Stimulated activated CD8-positive, alpha-beta memory T cell treated with anti-CD3 and anti-CD28 coated beads, Interleukin-7, amount 100 ng/mL, for 1 hour (primary cell): ENCODE measurements at regions not wholly inside any gene's neighbourhood (a gene's known extent, or its start where the extent isn't known, plus 50 kb on each side); places are given as distances from the start of the nearest gene placed in this dataset.

ENCODE experiments used
- DNase-seq, 2 donors: peaks; one replicate each; pipeline ENCODE4 v3.0.0-alpha.2; 2020; ENCODE audit warnings: low read depth in 2 of 2

GRCh38 chrX:40316502-40316901 lies 218.7 kb upstream of the BCOR start:
- no peak for DNase-seq

- no peak for DNase-seq
These were observed 216.3 kb upstream of the BCOR start for GRCh38 chrX:40314070-40314469.

- DNase-seq = no peak
These were observed 215.5 kb upstream of the BCOR start for GRCh38 chrX:40313269-40313668.

GRCh38 chrX:40310447-40310846 lies 212.7 kb upstream of the BCOR start:
- no peak for DNase-seq

- DNase-seq = no peak
These were observed 212.3 kb upstream of the BCOR start for GRCh38 chrX:40310016-40310415.

- DNase-seq = no peak
These were observed 210.1 kb upstream of the BCOR start for GRCh38 chrX:40307871-40308270.

GRCh38 chrX:40304115-40304514 lies 206.4 kb upstream of the BCOR start:
- no peak for DNase-seq

GRCh38 chrX:40303256-40304077 lies 205.7 kb upstream of the BCOR start:
- DNase-seq = no peak

- no peak for DNase-seq
These were observed 202.6 kb upstream of the BCOR start for GRCh38 chrX:40300286-40300890.

GRCh38 chrX:40299641-40300046 lies 201.9 kb upstream of the BCOR start:
- no peak for DNase-seq

GRCh38 chrX:40298572-40299479 lies 201.1 kb upstream of the BCOR start:
- DNase-seq = no peak

GRCh38 chrX:40298069-40298468 lies 200.3 kb upstream of the BCOR start:
- no peak for DNase-seq

- no peak for DNase-seq
These were observed 193.8 kb upstream of the BCOR start for GRCh38 chrX:40291553-40291952.

- no peak for DNase-seq
These were observed 192.8 kb upstream of the BCOR start for GRCh38 chrX:40290517-40290916.

- DNase-seq = no peak
These were observed 188.1 kb upstream of the BCOR start for GRCh38 chrX:40285876-40286275.

- no peak for DNase-seq
These were observed 187.1 kb upstream of the BCOR start for GRCh38 chrX:40284852-40285251.

- no peak for DNase-seq
These were observed 186.2 kb upstream of the BCOR start for GRCh38 chrX:40283981-40284380.

GRCh38 chrX:40282946-40283660 lies 185.3 kb upstream of the BCOR start:
- no peak for DNase-seq

- no peak for DNase-seq
These were observed 184.6 kb upstream of the BCOR start for GRCh38 chrX:40282348-40282747.

- no peak for DNase-seq
These were observed 183.7 kb upstream of the BCOR start for GRCh38 chrX:40281336-40282005.

- no peak for DNase-seq
These were observed 182.0 kb upstream of the BCOR start for GRCh38 chrX:40279762-40280161.
